ENCODE measurements at regions not wholly inside any gene's neighbourhood (a gene's known extent, or its start where the extent isn't known, plus 50 kb on each side); places are given as distances from the start of the nearest gene placed in this dataset.

DNA sequence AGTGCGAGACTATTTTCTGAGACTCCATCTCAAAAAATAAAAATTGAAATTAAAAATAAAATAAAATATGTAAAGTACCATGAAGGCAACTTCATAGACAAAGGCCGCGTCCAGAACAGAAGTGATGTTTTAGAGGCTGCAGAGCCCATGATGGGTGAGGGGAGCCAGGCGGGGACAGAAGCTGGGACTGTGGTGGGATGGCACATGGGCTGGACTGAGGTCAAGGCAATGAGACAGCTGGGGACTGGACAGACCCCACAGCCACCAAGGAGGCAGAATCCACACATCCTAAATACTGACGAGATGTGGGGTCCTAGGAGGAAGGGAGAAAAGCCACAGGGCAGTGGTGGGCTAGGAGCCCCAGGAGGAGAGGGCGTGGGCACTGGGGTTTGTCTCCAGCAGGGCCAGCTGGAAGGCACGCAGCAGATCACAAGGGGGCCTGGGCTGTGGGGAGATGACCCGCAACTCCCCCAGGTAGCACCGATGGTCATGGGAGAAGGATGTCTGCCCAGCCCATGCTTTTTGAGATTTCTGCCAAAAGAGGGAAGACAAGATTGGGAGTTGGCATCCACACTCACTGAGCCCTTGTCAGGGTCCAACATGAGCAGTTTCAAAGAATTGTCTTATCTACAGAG, 74.3 kb downstream of the KCNF1 start:
- DNase-seq = no peak

DNA sequence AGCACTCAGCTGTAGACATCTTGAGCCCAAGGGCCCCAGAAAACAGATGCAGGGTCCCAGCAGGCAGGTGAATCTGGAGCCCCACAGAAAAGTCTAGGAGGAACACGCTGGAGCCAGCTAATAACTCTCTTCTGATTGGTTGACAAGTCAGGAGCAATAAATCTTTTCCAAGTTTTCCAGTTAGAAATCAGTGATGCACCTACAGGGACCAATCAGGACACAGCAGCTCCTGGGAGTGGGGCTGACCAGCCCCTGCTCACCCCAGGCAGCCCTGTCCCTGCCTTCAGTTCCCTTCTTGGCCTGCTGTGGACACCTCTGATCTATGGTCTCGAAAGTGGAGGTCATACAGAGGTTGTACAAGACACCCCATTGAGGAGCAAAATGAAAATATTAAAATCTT, 75.7 kb downstream of the KCNF1 start:
- no peak for DNase-seq

DNA sequence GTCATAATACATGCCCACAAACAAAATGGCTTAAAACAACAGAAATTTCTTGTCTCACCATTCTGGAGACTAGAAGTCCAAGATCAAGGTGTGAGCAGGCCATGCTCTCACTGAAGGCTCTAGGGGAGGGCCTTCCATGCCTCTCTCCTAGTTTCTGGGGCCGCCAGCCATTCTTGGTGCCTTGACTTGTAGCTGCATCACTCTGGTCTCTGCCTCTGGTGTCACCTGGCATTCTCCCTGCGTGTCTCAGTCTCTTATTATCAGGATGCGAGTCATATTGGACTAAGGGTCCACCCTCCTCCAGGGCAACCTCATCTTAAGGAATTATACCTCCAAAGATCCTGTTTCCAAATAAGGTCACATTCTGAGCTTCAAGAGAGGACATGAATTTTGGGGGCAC, 76.1 kb downstream of the KCNF1 start:
- DNase-seq = no peak

DNA sequence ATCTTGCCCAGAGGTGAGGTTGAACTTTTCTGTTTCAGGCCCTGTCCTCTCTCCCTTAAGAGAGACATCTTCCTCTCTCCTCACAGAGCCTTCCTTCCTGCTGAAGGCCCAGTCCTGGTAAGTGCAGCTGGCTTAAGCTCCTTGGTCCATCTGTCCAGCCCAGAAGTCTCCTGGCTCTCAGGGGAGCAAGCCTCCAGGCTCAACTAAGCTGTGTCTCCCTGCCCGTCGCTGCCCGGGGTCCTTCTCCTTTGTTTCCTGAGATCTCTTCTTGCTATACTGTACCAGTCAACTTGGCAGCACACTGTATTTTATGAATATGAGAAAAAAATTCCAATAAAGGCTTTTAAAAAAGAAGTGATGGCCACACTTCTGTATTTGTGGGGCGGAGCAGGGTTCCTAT, 77.4 kb downstream of the KCNF1 start:
- DNase-seq = no peak

DNA sequence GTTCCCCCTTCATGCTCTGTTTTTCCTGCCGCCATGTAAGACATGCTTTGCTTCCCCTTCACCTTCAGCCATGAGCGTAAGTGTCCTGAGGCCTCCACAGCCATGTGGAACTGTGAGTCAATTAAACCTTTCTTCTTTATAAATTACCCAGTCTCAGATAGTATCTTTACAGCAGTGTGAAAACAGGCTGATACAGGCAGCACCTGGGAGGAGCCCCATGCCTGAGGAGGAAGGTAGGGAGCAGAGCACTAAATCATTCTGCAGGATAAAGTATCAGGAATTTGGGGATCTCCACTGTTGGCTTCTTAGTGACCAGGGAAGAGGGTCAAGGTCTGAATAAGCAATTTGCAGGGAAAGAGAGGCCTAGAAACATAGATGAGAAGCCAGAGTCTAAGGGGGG, 78.0 kb downstream of the KCNF1 start:
- no peak for DNase-seq

DNA sequence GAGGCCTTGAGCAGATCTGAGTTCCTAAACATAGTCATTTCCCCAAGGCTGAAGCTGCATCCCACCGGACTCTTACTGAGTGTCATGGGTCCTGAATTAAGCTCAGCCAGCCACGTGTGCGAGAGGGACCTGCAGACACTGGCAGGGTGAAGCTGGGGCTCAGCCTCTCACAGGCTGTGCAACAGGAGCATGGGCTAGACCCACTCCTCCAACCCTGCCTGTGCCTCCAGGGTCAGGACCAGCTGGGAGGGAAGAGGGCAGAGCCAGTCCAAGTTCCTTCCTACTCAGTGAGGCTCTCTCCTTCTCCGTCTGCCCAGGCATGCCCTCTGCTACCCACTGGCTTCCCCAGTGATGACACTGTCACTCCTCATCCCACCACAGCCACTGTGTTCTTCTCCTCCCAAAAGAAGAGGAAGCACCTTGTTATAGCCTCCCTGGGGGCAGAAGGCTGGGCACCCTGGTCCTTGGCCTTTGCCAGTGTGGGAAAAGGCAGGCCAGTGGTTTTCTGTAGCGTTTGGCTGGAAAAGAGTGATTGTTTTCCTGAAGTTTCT, 78.9 kb downstream of the KCNF1 start:
- no peak for DNase-seq

DNA sequence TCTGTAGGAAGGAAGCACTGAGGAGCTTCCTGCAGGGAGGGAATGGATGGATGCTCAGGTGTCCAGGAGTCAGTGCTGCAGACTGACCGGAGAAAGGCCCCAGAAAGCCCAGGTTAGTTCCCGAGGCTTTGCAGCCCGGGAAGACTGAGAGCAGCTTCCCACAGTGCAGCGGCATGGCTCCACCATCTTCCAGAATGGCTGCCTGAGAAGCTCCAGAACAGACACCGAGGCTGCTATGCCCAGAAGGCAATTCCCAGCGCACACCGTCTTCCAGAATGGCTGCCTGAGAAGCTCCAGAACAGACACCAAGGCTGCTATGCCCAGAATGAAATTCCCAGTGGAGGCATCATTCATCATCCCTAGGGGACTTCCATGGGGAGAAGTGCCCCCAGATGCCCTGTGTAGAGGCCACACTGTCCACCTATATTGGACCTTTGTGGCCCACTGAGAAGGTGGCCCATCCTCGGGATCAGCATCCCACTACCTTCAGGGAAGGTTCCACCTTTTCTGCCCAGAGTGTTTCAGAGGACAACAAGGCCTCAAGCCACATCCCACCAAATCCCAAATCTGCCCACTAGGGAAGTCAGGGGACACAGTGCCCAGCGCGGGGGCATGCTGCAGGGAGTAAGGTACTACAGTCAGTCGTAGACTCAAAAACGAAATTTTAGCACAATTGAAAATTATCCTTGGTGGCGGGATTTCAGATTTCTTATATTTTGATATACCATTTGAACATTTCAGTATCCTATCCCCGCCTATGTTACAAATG, 80.5 kb downstream of the KCNF1 start:
- DNase-seq = no peak

GRCh38 chr2:10993001-10993481, 81.3 kb downstream of the KCNF1 start:
- no peak for DNase-seq

GRCh38 chr2:10995366-10995970, 83.7 kb downstream of the KCNF1 start:
- no peak for DNase-seq

DNA sequence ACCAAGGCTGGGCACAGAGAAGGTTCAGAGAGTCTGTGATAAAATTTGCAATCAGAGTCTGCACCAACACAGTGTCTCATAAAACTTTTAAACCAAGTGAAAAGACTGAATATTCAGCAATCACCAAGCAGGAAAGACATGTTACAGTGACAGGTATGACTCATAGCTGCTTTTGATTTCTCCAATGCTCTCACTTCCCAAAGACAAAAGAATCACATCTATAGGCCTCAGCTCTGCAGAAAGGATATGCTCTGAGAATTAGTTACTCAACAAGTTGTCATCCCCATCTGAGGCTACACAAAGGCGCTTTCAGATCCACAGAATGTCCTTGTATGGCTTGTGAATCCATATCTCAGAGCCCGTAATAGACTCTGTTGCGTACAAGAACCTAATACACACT, 92.5 kb downstream of the KCNF1 start:
- no peak for DNase-seq

- DNase-seq = no peak
Measured at GRCh38 chr2:11005032-11005431, 93.3 kb downstream of the KCNF1 start.

GRCh38 chr2:11006191-11006590, 94.5 kb downstream of the KCNF1 start:
- DNase-seq = no peak

- peak; percentile 58 for DNase-seq
Measured at GRCh38 chr2:11007331-11008264, 95.9 kb downstream of the KCNF1 start.

DNA sequence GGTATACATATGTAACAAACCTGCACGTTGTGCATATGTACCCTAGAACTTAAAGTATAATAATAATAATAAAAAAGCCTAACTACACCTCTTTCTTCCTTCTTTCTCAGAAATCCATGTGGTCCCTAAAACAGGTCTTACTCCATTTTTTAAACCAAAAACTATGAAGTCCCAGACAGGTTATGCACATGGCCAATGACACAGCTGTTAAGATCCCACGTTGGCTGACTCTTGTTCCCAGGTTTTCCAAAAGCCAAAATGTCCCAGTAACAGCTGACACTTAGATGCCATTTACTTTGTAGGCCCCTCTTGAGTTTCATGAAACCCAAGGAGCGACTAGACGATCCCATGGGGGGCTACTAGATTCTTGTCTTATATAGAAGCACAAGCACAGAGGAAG, 97.0 kb downstream of the KCNF1 start:
- no peak for DNase-seq

DNA sequence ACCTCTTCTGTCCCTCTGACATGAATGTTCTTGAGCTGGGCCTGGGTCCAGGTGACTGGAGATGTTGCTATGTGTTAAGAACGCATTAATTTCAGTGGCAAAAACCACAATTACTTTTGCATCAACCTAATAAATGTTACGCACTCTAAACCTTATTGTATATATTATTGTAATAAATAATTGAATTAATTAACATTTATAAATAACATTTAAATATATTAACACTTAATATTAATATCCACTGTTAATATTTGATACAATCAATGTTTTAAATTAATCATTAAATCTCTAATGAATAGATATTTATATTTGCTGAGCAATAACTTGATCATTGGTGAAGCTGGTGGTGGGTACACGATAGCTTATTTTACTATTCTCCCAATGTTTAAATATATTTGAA, 97.4 kb downstream of the KCNF1 start:
- DNase-seq = no peak

- DNase-seq = no peak
Measured at GRCh38 chr2:11009891-11010290, 98.2 kb downstream of the KCNF1 start.

GRCh38 chr2:11011359-11011758, 99.6 kb downstream of the KCNF1 start:
- DNase-seq = no peak

DNA sequence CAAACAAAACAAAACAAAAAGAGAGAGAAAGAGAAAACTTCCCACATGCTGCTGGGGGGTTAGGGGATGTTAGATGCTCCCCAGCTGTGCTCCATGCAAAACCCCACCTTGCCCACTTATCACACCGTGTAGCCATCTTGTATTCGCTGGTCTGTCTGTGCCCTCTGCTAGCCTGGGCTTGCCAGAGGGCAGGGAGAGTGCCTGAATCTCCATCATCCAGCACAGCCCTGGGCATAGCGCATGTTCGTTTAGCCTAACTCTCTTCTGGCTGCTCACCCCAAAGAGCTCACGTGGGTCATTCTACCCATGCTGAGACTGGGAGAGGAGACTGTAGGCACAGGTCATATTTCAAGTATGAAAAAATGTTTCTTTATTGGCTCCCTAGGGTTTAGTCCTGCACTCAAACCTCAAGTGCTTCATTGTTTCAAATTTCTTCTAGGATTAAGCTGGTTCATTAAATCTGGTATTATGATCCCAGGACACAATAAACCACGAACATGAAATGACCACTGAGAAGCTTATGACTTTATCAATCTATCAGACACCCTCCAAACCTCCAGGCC, 100.5 kb downstream of the KCNF1 start:
- no peak for DNase-seq

DNA sequence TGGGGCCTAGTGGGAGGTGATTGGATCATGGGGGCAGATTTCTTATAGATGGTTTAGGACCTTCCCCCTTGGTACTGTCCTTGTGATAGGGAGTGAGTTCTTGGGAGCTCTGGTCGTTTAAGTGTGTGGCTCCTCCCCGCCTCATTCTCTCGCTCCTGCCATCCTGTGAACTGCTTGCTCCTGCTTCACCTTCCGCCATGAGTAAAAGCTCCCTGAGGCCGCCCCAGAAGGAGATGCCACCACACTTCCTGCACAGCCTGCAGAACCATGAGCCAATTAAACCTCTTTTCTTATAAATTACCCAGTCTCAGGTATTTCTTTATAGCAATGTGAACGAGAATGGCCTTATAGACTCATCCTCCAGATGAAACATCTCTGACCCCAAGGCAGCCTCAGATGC, 101.5 kb downstream of the KCNF1 start:
- no peak for DNase-seq

- DNase-seq = no peak
Measured at GRCh38 chr2:11014026-11014425, 102.3 kb downstream of the KCNF1 start.

DNA sequence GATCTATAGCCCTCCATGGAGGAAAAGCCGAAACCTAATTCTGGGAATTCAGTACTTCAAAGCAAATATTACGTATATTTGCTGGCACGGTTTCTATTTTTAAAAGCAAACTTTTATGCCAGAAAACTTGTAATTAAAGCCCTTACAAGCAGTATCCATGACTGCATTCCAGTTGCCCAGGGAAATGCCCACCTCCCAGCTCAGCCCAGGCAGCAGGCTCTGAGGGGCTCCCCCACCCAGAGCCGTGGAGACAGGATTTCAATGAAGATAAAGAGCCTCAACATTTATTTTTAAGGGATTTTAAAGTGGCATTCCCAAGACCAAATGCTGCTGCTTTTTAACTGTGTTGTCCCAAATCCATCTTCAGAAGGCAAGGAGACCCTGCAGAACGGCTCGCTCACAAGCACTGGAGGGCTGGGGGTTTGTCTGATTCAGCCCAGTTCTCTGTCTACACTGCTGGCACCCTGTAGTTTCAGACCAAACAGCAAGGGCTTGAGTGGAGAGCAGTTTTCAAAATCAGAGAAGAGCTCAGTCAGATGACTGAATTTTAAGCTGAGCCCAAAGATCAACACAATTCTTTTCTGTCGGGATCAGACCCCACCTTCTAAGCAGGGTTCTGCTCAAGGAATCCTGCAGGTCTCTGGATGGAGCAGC, 105.1 kb downstream of the KCNF1 start:
- no peak for DNase-seq

- DNase-seq = no peak
Measured at GRCh38 chr2:11017921-11018320, 106.2 kb downstream of the KCNF1 start.

Data from NCI-H146 (cell line).